HL-60 (cell line): ENCODE measurements at regions not wholly inside any gene's neighbourhood (a gene's known extent, or its start where the extent isn't known, plus 50 kb on each side); places are given as distances from the start of the nearest gene placed in this dataset.

Experiments used
- DNase-seq, 2 experiments: peaks; one replicate each; pipeline ENCODE4 v3.0.0-alpha.2; 2010 to 2020; ENCODE audit warnings: low read depth in 1 of 2, low spot score in 1 of 2
- H3K27ac ChIP-seq: fragments of 250-450 bp; sonication (Bioruptor Pico); replicated peaks from 2 replicates; pipeline ENCODE4 v1.5.1; 2020; ENCODE audit warnings: mild to moderate bottlenecking, moderate library complexity
- H3K27me3 ChIP-seq: fragments of 250-450 bp; sonication (Bioruptor Pico); 2 replicates; pipeline ENCODE4 v1.5.1; 2021; ENCODE audit warnings: mild to moderate bottlenecking, moderate library complexity; ENCODE audit not compliant: insufficient read depth, poor library complexity, severe bottlenecking
- H3K4me3 ChIP-seq: replicated peaks from 2 replicates; pipeline ENCODE4 v1.5.1; 2011; ENCODE audit warnings: mild to moderate bottlenecking, control low read depth, low read length; ENCODE audit not compliant: insufficient read depth
- GABPA ChIP-seq: IDR thresholded peaks from 2 replicates; pipeline ENCODE4 v1.6.1; 2012; ENCODE audit warnings: low read depth
- POLR2AphosphoS5 ChIP-seq: IDR thresholded peaks from 2 replicates; pipeline ENCODE4 v1.6.1; 2012; ENCODE audit warnings: low read depth
- SPI1 ChIP-seq: IDR thresholded peaks from 2 replicates; pipeline ENCODE4 v1.6.1; 2012; ENCODE audit warnings: low read depth, mild to moderate bottlenecking, borderline replicate concordance
- TF ChIP-seq, protein P1 (sequence below): IDR thresholded peaks from 2 replicates; pipeline ENCODE4 v1.6.1; 2012; ENCODE audit warnings: low read depth; ENCODE audit not compliant: insufficient replicate concordance
- TF ChIP-seq, protein P2 (sequence below): IDR thresholded peaks from one replicate; pipeline ENCODE4 v1.5.1; 2011; ENCODE audit warnings: low read length, control low read depth, inconsistent platforms; ENCODE audit not compliant: insufficient read depth

DNA sequence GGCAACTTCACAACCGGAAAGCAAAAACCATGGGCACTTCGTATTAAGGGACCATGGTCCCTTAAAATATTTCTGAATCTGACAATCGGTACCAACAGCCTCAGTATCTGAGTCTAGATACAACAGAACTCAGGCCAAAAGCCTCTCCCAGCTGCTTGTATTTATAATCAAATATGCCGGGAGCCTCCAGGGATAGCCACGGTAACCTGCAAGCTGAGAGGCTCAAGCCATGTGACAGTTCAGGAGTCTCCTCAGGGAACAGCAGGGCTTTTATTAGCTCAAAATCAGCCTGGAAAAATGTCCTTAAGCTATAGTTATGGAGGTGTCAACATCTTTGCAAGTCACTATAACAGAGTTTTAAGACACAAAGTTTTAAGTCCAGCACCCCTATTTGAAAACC is 352.8 kb upstream of the GYPC start:
- no peak for DNase-seq
- TF ChIP-seq SPI1 (no peak), POLR2AphosphoS5 (no peak), GABPA (no peak)
- TF ChIP-seq, protein P1, sequence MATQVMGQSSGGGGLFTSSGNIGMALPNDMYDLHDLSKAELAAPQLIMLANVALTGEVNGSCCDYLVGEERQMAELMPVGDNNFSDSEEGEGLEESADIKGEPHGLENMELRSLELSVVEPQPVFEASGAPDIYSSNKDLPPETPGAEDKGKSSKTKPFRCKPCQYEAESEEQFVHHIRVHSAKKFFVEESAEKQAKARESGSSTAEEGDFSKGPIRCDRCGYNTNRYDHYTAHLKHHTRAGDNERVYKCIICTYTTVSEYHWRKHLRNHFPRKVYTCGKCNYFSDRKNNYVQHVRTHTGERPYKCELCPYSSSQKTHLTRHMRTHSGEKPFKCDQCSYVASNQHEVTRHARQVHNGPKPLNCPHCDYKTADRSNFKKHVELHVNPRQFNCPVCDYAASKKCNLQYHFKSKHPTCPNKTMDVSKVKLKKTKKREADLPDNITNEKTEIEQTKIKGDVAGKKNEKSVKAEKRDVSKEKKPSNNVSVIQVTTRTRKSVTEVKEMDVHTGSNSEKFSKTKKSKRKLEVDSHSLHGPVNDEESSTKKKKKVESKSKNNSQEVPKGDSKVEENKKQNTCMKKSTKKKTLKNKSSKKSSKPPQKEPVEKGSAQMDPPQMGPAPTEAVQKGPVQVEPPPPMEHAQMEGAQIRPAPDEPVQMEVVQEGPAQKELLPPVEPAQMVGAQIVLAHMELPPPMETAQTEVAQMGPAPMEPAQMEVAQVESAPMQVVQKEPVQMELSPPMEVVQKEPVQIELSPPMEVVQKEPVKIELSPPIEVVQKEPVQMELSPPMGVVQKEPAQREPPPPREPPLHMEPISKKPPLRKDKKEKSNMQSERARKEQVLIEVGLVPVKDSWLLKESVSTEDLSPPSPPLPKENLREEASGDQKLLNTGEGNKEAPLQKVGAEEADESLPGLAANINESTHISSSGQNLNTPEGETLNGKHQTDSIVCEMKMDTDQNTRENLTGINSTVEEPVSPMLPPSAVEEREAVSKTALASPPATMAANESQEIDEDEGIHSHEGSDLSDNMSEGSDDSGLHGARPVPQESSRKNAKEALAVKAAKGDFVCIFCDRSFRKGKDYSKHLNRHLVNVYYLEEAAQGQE, result no peak
- TF ChIP-seq, protein P2, sequence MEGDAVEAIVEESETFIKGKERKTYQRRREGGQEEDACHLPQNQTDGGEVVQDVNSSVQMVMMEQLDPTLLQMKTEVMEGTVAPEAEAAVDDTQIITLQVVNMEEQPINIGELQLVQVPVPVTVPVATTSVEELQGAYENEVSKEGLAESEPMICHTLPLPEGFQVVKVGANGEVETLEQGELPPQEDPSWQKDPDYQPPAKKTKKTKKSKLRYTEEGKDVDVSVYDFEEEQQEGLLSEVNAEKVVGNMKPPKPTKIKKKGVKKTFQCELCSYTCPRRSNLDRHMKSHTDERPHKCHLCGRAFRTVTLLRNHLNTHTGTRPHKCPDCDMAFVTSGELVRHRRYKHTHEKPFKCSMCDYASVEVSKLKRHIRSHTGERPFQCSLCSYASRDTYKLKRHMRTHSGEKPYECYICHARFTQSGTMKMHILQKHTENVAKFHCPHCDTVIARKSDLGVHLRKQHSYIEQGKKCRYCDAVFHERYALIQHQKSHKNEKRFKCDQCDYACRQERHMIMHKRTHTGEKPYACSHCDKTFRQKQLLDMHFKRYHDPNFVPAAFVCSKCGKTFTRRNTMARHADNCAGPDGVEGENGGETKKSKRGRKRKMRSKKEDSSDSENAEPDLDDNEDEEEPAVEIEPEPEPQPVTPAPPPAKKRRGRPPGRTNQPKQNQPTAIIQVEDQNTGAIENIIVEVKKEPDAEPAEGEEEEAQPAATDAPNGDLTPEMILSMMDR, result no peak

DNA sequence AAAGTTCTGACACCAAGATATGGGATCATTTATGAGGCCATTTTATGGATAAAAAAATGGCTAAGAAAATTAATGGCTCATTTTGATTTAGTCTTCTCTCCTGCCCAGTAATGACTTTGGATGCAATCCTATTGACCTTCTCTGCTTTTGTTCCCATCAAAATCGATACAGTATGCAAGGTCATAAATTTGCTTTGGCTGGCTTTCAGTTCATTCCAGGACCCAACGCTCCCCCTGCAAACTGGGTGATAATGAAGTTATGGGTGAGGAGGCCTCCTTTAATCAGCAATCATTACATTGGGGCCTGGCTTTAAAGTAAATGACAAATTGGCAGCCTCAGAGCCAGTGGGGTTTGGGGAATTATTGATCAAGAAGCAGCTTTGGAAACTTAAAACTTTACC is 351.8 kb upstream of the GYPC start:
- no peak for DNase-seq
- H3K27ac ChIP-seq, result no peak overlapping the region
- H3K27me3 ChIP-seq, result no peaks in the 10 kb centered on the region
- TF ChIP-seq, protein P1, result no peak
- TF ChIP-seq SPI1 (no peak), GABPA (no peak), POLR2AphosphoS5 (no peak)
- TF ChIP-seq, protein P2, result no peak
- no peak overlapping the region for H3K4me3 ChIP-seq

More for the DNA sequence above, 352.8 kb upstream of the GYPC start:
- Histone ChIP-seq H3K27ac (no peak overlapping the region), H3K27me3 (no peaks in the 10 kb centered on the region), H3K4me3 (no peak overlapping the region)

DNA sequence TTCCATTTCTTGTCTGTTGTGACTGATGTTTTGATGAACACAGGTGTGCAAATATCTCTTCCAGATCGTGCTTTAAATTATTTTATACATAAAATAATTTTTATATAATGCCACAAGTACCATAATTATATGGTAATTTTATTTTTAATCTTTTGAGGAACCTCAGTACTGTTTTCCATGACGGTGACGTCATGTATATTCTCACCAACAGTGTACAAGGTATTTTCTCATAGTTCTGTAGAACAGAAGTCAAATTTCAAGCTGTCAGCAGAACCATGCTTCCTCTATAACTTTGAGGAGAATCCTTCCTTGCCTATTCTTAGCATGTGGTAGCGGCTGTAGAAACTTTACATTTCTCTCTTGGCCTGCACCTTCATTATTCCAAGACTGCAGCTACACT is 349.4 kb upstream of the GYPC start:
- H3K27ac ChIP-seq, result no peak overlapping the region
- TF ChIP-seq GABPA (no peak), SPI1 (no peak), POLR2AphosphoS5 (no peak)
- TF ChIP-seq, protein P1, result no peak
- TF ChIP-seq, protein P2, result no peak
- no peak overlapping the region for H3K4me3 ChIP-seq
- DNase-seq, result no peak
- no peaks in the 10 kb centered on the region for H3K27me3 ChIP-seq
